Spleen (tissue), 11 donors: ENCODE measurements at regions not wholly inside any gene's neighbourhood (a gene's known extent, or its start where the extent isn't known, plus 50 kb on each side); places are given as distances from the start of the nearest gene placed in this dataset.

Source experiments
- DNase-seq: peaks from one replicate; pipeline ENCODE4 v3.0.0-alpha.2; 2020
- H3K27ac ChIP-seq, 8 donors: fragments of 200-600 bp; sonication (generic) in 7 of 8; 1 replicate in 4 of 8; 2 replicates in 4 of 8; pipeline versions ENCODE4 v1.5.0 to v1.8.0; 2016 to 2021; ENCODE audit warnings: inconsistent platforms in 4 of 8, mild to moderate bottlenecking in 4 of 8, moderate library complexity in 1 of 8
- H3K27me3 ChIP-seq, 7 donors: fragments of 200-600 bp; sonication (generic) in 6 of 7; replicated peaks in 1 of 7; 1 replicate in 4 of 7; 2 replicates in 3 of 7; pipeline versions ENCODE4 v1.5.0 to v1.8.0; 2016 to 2021; ENCODE audit warnings: inconsistent platforms in 3 of 7, mild to moderate bottlenecking in 1 of 7
- H3K36me3 ChIP-seq, 6 donors: fragments of 200-600 bp; sonication (generic) in 5 of 6; 1 replicate in 4 of 6; 2 replicates in 2 of 6; pipeline versions ENCODE4 v1.5.0 to v1.8.0; 2016 to 2021; ENCODE audit warnings: inconsistent platforms in 2 of 6
- H3K4me1 ChIP-seq, 6 donors: fragments of 200-600 bp; sonication (generic) in 5 of 6; 1 replicate in 3 of 6; 2 replicates in 3 of 6; pipeline versions ENCODE4 v1.5.0 to v1.8.0; 2016 to 2021; ENCODE audit warnings: inconsistent platforms in 3 of 6
- H3K4me3 ChIP-seq, 8 donors: fragments of 200-600 bp; sonication (generic) in 7 of 8; 1 replicate in 4 of 8; 2 replicates in 4 of 8; pipeline versions ENCODE4 v1.5.0 to v1.8.0; 2016 to 2021; ENCODE audit warnings: inconsistent platforms in 4 of 8, mild to moderate bottlenecking in 4 of 8, moderate library complexity in 2 of 8
- H3K9me3 ChIP-seq, 8 donors: fragments of 200-600 bp; sonication (generic) in 7 of 8; 1 replicate in 4 of 8; 2 replicates in 4 of 8; pipeline versions ENCODE4 v1.5.0 to v1.8.0; 2016 to 2021; ENCODE audit warnings: inconsistent platforms in 4 of 8
- CTCF ChIP-seq, 11 experiments: fragments of 200-600 bp in 7 of 11; fragments of 450-650 bp in 4 of 11; sonication (generic) in 4 of 11; IDR thresholded peaks in 8 of 11; conservative IDR thresholded peaks in 3 of 11; 1 replicate in 7 of 11; 2 replicates in 4 of 11; pipeline versions ENCODE4 v1.4.0 to v1.8.0; 2016 to 2021; ENCODE audit warnings: antibody characterized with exemption in 11 of 11, inconsistent platforms in 4 of 11, mild to moderate bottlenecking in 1 of 11
- POLR2A ChIP-seq, 3 donors: fragments of 450-650 bp; IDR thresholded peaks; one replicate each; pipeline ENCODE4 v1.5.1; 2017; ENCODE audit warnings: antibody characterized with exemption in 3 of 3, mild to moderate bottlenecking in 1 of 3
- POLR2AphosphoS5 ChIP-seq, 3 donors: sonication (generic); formaldehyde crosslinking; IDR thresholded peaks; one replicate each; pipeline ENCODE4 v1.5.1; 2017; ENCODE audit warnings: antibody characterized with exemption in 3 of 3
- WGBS, 5 donors: extraction: QIAGEN DNeasy Blood & Tissue Kit in 3 of 5; methylation state at CpG; one replicate each; pipeline versions ENCODE4 v1.1.5 to v1.1.7; 2013 to 2018; 5-methylcytosine and 5-hydroxymethylcytosine counted together
- intact Hi-C: fragments of 100-400 bp; cut with DNase I; formaldehyde crosslinking; loops from one replicate; pipeline ENCODE4 v1.15.0; 2023; ENCODE audit warnings: low total_unique reads
- donor health status: healthy with polysubstance abuse.
- donor health status: DM: no; HTN: no; CAD: no; lungs with moderate emphysema.
- donor health status: DM: no; HTN: no; CAD: no.
- donor health status: Bipolar disorder and iron deficiency.
- donor health status: healthy.
- donor health status: DM: no; HTN: no; CAD: no.
- donor health status: DM: yes; HTN: yes; CAD: no.

DNA sequence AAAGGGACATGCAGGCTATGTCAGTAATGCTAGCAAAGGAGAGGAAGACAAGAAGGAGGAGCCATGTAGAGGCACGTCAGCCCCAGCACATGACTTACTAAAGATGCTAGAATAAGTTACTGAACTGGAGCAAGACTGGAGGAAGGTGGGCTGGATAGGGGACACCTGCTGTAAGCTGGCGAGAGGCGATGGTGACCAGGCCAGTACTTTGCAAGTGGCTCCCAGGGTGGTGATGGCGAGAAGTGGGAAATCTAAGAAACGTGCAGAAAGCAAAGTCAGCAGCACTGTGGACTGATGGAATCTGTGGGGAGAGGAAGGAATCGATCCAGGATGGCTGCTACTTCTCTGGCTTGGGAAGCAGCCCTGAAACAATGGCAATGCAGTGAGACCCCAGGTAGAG, 617.1 kb upstream of the ADAMTS16 start:
- H3K9me3 ChIP-seq: peaks cover 0 to 4% (median 0%) of the 10 kb centered on the region in 8 donors
- H3K36me3 ChIP-seq: no peaks in the 10 kb centered on the region
- DNase-seq: no peak
- 68 to 82% (median 73%) methylated on average over 6 of the region's 6 CpGs for WGBS, 5 donors
- H3K27ac ChIP-seq: no peak overlapping the region
- H3K4me3 ChIP-seq: no peak overlapping the region
- H3K27me3 ChIP-seq: no peaks in the 10 kb centered on the region
- intact Hi-C loops: no loop called here
- TF ChIP-seq POLR2A (IDR thresholded peaks at IDR 0.05) (no peak), POLR2AphosphoS5 (IDR thresholded peaks at IDR 0.05) (no peak), CTCF (IDR thresholded peaks at IDR 0.05 in 8 of 11, conservative IDR thresholded peaks at IDR 0.05 in 3 of 11) (no peak)
- H3K4me1 ChIP-seq: no peaks in the 10 kb centered on the region

GRCh38 chr5:4531756-4532704, 608.1 kb upstream of the ADAMTS16 start:
- Histone ChIP-seq H3K4me1 (no peaks in the 10 kb centered on the region), H3K9me3 (peaks cover 0 to 25% (median 0%) of the 10 kb centered on the region in 8 donors), H3K27me3 (no peaks in the 10 kb centered on the region), H3K36me3 (no peaks in the 10 kb centered on the region), H3K27ac (no peak overlapping the region), H3K4me3 (no peak overlapping the region)
- WGBS, 5 donors: 56 to 73% (median 61%) methylated on average over 8 to 10 of the region's 10 CpGs
- DNase-seq: no peak
- TF ChIP-seq POLR2AphosphoS5 (IDR thresholded peaks at IDR 0.05): no peak
- no peak for TF ChIP-seq POLR2A (IDR thresholded peaks at IDR 0.05)
- no peak for TF ChIP-seq CTCF (IDR thresholded peaks at IDR 0.05 in 8 of 11, conservative IDR thresholded peaks at IDR 0.05 in 3 of 11)
- intact Hi-C loops: no loop called here

- no peaks in the 10 kb centered on the region for H3K4me1 ChIP-seq
- no peaks in the 10 kb centered on the region for H3K27me3 ChIP-seq
- intact Hi-C loops: no loop called here
- DNase-seq: no peak
- no peak overlapping the region for H3K27ac ChIP-seq
- no peaks in the 10 kb centered on the region for H3K36me3 ChIP-seq
- 79 to 90% (median 83%) methylated on average over 6 of the region's 6 CpGs for WGBS, 5 donors
- TF ChIP-seq POLR2AphosphoS5 (IDR thresholded peaks at IDR 0.05): no peak
- TF ChIP-seq POLR2A (IDR thresholded peaks at IDR 0.05): no peak
- no peak for TF ChIP-seq CTCF (IDR thresholded peaks at IDR 0.05 in 8 of 11, conservative IDR thresholded peaks at IDR 0.05 in 3 of 11)
- H3K9me3 ChIP-seq: peaks cover 0 to 26% (median 0%) of the 10 kb centered on the region in 8 donors
- H3K4me3 ChIP-seq: no peak overlapping the region
Observed at GRCh38 chr5:4532705-4533080, 607.4 kb upstream of the ADAMTS16 start.

DNA sequence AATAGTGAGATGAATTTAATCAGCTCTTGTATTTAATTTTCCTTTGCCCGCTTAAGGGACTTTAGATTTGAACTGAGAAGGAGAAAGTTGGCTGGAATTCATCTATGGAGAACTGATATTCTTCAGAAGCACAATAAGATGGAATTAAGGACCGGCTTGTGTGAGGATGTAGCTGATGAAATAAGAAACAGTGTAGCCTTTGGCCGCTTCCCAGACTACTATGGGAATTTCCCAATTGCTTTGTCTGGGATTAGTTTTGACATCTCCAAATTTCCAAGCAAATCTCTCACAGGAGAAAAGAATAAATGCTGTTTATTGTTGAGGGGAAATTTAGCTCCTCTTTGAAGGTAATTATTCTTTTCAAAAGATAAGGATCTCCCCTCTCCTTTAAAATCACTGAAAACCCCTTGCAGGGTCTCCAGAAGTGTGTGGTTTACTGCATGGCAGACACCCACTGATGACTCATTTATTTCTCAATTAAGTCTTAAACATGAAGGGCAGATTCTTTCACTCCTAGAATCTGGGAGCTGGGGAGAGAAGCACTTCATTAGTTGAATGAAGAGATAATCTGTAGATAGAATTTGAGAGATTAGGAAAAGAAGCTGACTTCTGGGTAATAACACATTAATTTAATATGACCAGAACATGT, 606.5 kb upstream of the ADAMTS16 start:
- intact Hi-C loops: no loop called here
- Histone ChIP-seq H3K27me3 (no peaks in the 10 kb centered on the region), H3K4me3 (no peak overlapping the region), H3K27ac (no peak overlapping the region), H3K4me1 (no peaks in the 10 kb centered on the region), H3K9me3 (peaks cover 0 to 29% (median 0%) of the 10 kb centered on the region in 8 donors), H3K36me3 (no peaks in the 10 kb centered on the region)
- TF ChIP-seq CTCF (IDR thresholded peaks at IDR 0.05 in 8 of 11, conservative IDR thresholded peaks at IDR 0.05 in 3 of 11) (no peak), POLR2AphosphoS5 (IDR thresholded peaks at IDR 0.05) (no peak), POLR2A (IDR thresholded peaks at IDR 0.05) (no peak)
- 68 to 90% (median 79%) methylated on average over 3 of the region's 3 CpGs for WGBS, 5 donors
- no peak for DNase-seq
